ENCODE measurements at regions not wholly inside any gene's neighbourhood (a gene's known extent, or its start where the extent isn't known, plus 50 kb on each side); places are given as distances from the start of the nearest gene placed in this dataset.

DNA sequence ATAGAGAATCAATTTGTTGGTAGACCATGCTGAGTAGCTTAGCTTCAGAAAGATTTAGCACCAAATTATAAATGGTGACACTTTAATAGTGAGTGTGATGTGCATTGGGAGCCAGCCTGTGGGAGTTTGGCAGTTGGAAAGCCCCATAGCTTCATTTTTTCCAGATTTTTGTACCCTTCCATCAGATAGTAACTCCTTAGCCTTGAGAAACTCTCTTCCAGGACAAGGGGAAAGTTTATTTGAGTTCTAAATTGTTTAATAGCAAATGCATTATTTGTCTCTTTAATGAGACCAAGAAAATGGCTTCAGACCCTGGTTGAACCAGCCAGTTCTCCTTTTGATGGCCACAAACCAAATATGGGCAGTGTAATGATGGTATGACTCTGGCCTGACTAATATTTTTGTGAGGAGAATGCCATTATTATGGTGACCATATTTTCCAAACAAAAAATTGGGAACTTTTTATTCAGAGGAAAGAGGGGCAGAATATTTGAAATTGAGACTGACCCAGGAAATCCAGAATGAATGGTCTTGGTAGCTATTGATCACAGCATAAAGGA lies 49.8 kb downstream of the PLCE1 start:
- Histone ChIP-seq H3K36me3 (ENCODE audit: control insufficient read depth in 4 of 4, insufficient read depth in 4 of 4, low read length in 4 of 4) (peaks cover 0 to 3% (median 0%) of the 10 kb centered on the region in 4 donors), H3K27me3 (ENCODE audit: control insufficient read depth in 3 of 3, insufficient read depth in 3 of 3, low read length in 2 of 3) (no peaks in the 10 kb centered on the region), H3K9ac (ENCODE audit: insufficient read depth in 1 of 2, low read length in 2 of 2) (no peak overlapping the region), H3K4me3 (no peak overlapping the region), H3K27ac (ENCODE audit: low read depth in 1 of 2, low read length in 1 of 2) (no peak overlapping the region), H3K9me3 (ENCODE audit: control insufficient read depth in 4 of 4, insufficient read depth in 3 of 4, low read length in 3 of 4) (peaks cover 0 to 3% (median 0%) of the 10 kb centered on the region in 4 donors), H3K4me1 (ENCODE audit: control insufficient read depth in 5 of 5, insufficient read depth in 5 of 5, low read length in 5 of 5) (no peaks in the 10 kb centered on the region)
- DNase-seq (no peak), ATAC-seq (ENCODE audit: insufficient read depth, low FRiP score) (no peak)
- TF ChIP-seq, protein P1, sequence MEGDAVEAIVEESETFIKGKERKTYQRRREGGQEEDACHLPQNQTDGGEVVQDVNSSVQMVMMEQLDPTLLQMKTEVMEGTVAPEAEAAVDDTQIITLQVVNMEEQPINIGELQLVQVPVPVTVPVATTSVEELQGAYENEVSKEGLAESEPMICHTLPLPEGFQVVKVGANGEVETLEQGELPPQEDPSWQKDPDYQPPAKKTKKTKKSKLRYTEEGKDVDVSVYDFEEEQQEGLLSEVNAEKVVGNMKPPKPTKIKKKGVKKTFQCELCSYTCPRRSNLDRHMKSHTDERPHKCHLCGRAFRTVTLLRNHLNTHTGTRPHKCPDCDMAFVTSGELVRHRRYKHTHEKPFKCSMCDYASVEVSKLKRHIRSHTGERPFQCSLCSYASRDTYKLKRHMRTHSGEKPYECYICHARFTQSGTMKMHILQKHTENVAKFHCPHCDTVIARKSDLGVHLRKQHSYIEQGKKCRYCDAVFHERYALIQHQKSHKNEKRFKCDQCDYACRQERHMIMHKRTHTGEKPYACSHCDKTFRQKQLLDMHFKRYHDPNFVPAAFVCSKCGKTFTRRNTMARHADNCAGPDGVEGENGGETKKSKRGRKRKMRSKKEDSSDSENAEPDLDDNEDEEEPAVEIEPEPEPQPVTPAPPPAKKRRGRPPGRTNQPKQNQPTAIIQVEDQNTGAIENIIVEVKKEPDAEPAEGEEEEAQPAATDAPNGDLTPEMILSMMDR (IDR thresholded peaks at IDR 0.05; ENCODE audit: control extremely low read depth, extremely low read depth): no peak

DNA sequence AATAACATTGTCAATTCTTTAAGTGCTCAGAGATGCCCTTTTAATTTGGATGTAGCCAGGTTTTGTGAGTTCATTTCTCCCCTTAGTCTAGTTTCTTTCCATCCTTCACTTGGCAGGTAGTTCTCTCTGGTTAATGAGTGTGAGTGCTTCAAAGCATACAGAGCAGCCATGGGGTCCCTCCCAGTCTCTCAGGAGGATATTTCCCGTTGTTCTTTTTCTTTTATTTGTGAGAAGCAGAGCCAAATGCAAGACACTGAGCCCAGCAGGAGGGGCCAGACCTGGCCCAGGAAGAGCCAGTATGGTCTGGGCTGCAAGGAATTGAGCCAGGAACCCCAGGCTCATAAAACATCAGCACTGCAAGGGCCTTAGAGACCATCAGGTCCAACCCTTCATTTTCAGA lies 52.4 kb downstream of the PLCE1 start:
- ATAC-seq (ENCODE audit: insufficient read depth, low FRiP score): no peak
- no peak overlapping the region for H3K4me3 ChIP-seq
- no peaks in the 10 kb centered on the region for H3K36me3 ChIP-seq (ENCODE audit: control insufficient read depth in 4 of 4, insufficient read depth in 4 of 4, low read length in 4 of 4)
- peaks cover 0 to 3% (median 0%) of the 10 kb centered on the region in 4 donors for H3K9me3 ChIP-seq (ENCODE audit: control insufficient read depth in 4 of 4, insufficient read depth in 3 of 4, low read length in 3 of 4)
- no peaks in the 10 kb centered on the region for H3K4me1 ChIP-seq (ENCODE audit: control insufficient read depth in 5 of 5, insufficient read depth in 5 of 5, low read length in 5 of 5)
- no peaks in the 10 kb centered on the region for H3K27me3 ChIP-seq (ENCODE audit: control insufficient read depth in 3 of 3, insufficient read depth in 3 of 3, low read length in 2 of 3)
- TF ChIP-seq, protein P1 (IDR thresholded peaks at IDR 0.05; ENCODE audit: control extremely low read depth, extremely low read depth): no peak
- H3K9ac ChIP-seq (ENCODE audit: insufficient read depth in 1 of 2, low read length in 2 of 2): no peak overlapping the region
- no peak for DNase-seq
- H3K27ac ChIP-seq (ENCODE audit: low read depth in 1 of 2, low read length in 1 of 2): no peak overlapping the region
- 31 to 38% methylated on average over 1 of the region's 1 CpG for WGBS, 2 donors

DNA sequence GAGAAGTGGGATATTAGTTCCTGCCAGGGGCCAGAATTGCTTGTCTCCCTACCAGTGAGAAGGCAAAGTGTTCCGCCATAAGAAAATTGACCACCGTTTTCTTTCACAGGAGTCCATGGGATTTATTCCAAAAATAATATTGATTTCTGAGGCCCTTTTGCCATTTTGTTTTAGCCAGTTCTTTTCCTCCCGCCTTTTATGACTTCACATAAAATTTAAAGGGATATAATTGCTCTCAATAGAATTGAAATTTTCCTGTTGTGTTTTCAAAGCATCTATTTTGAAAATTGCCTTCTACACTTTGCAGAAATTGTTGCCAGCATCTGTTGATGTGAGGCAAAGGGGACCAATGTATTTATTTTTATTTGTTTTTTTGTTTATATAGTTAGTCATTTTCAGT lies 53.6 kb downstream of the PLCE1 start:
- H3K4me3 ChIP-seq: no peak overlapping the region
- H3K27ac ChIP-seq (ENCODE audit: low read depth in 1 of 2, low read length in 1 of 2): no peak overlapping the region
- ATAC-seq (ENCODE audit: insufficient read depth, low FRiP score) (no peak), DNase-seq (no peak)
- no peaks in the 10 kb centered on the region for H3K36me3 ChIP-seq (ENCODE audit: control insufficient read depth in 4 of 4, insufficient read depth in 4 of 4, low read length in 4 of 4)
- no peak overlapping the region for H3K9ac ChIP-seq (ENCODE audit: insufficient read depth in 1 of 2, low read length in 2 of 2)
- 82 to 89% methylated on average over 3 of the region's 3 CpGs for WGBS, 2 donors
- TF ChIP-seq, protein P1 (IDR thresholded peaks at IDR 0.05; ENCODE audit: control extremely low read depth, extremely low read depth): no peak
- H3K9me3 ChIP-seq (ENCODE audit: control insufficient read depth in 4 of 4, insufficient read depth in 3 of 4, low read length in 3 of 4): peaks cover 0 to 3% (median 0%) of the 10 kb centered on the region in 4 donors
- no peaks in the 10 kb centered on the region for H3K27me3 ChIP-seq (ENCODE audit: control insufficient read depth in 3 of 3, insufficient read depth in 3 of 3, low read length in 2 of 3)
- no peaks in the 10 kb centered on the region for H3K4me1 ChIP-seq (ENCODE audit: control insufficient read depth in 5 of 5, insufficient read depth in 5 of 5, low read length in 5 of 5)

DNA sequence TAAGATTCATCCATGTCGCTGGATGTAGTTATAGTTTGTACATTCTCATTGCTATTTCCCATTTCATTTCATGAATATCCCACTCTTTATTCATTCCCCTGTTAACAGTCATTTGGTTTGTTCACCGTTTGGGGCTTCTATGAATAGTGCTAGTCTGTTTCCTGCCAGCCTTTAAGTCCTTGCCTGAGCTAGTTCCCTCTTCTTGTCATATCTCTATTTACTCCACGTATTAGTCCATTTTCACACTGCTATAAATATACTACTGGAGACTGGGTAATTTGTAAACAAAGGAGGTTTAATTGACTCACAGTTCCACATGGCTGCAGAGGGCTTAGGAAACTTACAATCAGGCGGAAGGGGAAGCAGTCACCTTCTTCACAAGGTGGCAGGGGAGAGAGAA lies 56.2 kb downstream of the PLCE1 start:
- H3K9ac ChIP-seq (ENCODE audit: insufficient read depth in 1 of 2, low read length in 2 of 2): no peak overlapping the region
- no peak overlapping the region for H3K27ac ChIP-seq (ENCODE audit: low read depth in 1 of 2, low read length in 1 of 2)
- DNase-seq (no peak), ATAC-seq (ENCODE audit: insufficient read depth, low FRiP score) (no peak)
- TF ChIP-seq, protein P1 (IDR thresholded peaks at IDR 0.05; ENCODE audit: control extremely low read depth, extremely low read depth): no peak
- no peak overlapping the region for H3K4me3 ChIP-seq
- no peaks in the 10 kb centered on the region for H3K4me1 ChIP-seq (ENCODE audit: control insufficient read depth in 5 of 5, insufficient read depth in 5 of 5, low read length in 5 of 5)
- H3K9me3 ChIP-seq (ENCODE audit: control insufficient read depth in 4 of 4, insufficient read depth in 3 of 4, low read length in 3 of 4): no peaks in the 10 kb centered on the region
- WGBS, 2 donors: 45 to 50% methylated on average over 4 of the region's 4 CpGs
- H3K27me3 ChIP-seq (ENCODE audit: control insufficient read depth in 3 of 3, insufficient read depth in 3 of 3, low read length in 2 of 3): no peaks in the 10 kb centered on the region
- H3K36me3 ChIP-seq (ENCODE audit: control insufficient read depth in 4 of 4, insufficient read depth in 4 of 4, low read length in 4 of 4): no peaks in the 10 kb centered on the region
